Prostate gland (tissue), 2 donors: ENCODE measurements at regions not wholly inside any gene's neighbourhood (a gene's known extent, or its start where the extent isn't known, plus 50 kb on each side); places are given as distances from the start of the nearest gene placed in this dataset.

Experiments
- DNase-seq: peaks from one replicate; pipeline ENCODE4 v3.0.0-alpha.2; 2019; ENCODE audit warnings: low spot score
- H3K27ac ChIP-seq, 2 donors: fragments of 200-600 bp; sonication (generic); 2 replicates each; pipeline ENCODE4 v1.5.1; 2017 to 2019
- H3K27me3 ChIP-seq: fragments of 200-600 bp; sonication (generic); replicated peaks from 2 replicates; pipeline ENCODE4 v1.5.1; 2019; ENCODE audit not compliant: insufficient read depth
- H3K36me3 ChIP-seq, 2 donors: fragments of 200-600 bp; sonication (generic); 1 replicate in 1 of 2; 2 replicates in 1 of 2; pipeline versions ENCODE4 v1.5.1 to v1.8.1; 2017 to 2019
- H3K4me1 ChIP-seq: fragments of 200-600 bp; sonication (generic); replicated peaks from 2 replicates; pipeline ENCODE4 v1.5.1; 2019
- H3K4me3 ChIP-seq, 2 donors: fragments of 200-600 bp; sonication (generic); 2 replicates each; pipeline ENCODE4 v1.5.1; 2017 to 2019
- H3K9me3 ChIP-seq: fragments of 200-600 bp; sonication (generic); 2 replicates; pipeline ENCODE4 v1.5.1; 2017
- CTCF ChIP-seq, 4 experiments: fragments of 200-600 bp in 2 of 4; fragments of 450-650 bp in 2 of 4; sonication (generic) in 2 of 4; IDR thresholded peaks; 1 replicate in 3 of 4; 2 replicates in 1 of 4; pipeline ENCODE4 v1.5.1; 2016 to 2019; ENCODE audit warnings: antibody characterized with exemption in 4 of 4, mild to moderate bottlenecking in 2 of 4, moderate library complexity in 2 of 4
- POLR2A ChIP-seq: fragments of 450-650 bp; IDR thresholded peaks from one replicate; pipeline ENCODE4 v1.6.1; 2016; ENCODE audit warnings: antibody characterized with exemption, mild to moderate bottlenecking
- POLR2AphosphoS5 ChIP-seq: sonication (generic); formaldehyde crosslinking; IDR thresholded peaks from one replicate; pipeline ENCODE4 v1.6.1; 2017; ENCODE audit warnings: antibody characterized with exemption
- WGBS: methylation state at CpG from one replicate; pipeline ENCODE4 v1.1.5; 2018; 5-methylcytosine and 5-hydroxymethylcytosine counted together
- intact Hi-C: fragments of 100-400 bp; cut with DNase I; formaldehyde crosslinking; loops from one replicate; pipeline ENCODE4 v1.14.2; 2022

GRCh38 chr3:66655044-66655443 is 154.2 kb upstream of the LRIG1 start:
- H3K27ac ChIP-seq, result no peak overlapping the region
- WGBS, result 83% methylated on average over 3 of the region's 3 CpGs
- intact Hi-C loops, result no loop called here

GRCh38 chr3:66655671-66656070 is 154.8 kb upstream of the LRIG1 start:
- no peaks in the 10 kb centered on the region for H3K36me3 ChIP-seq
- no peak for DNase-seq
- H3K4me1 ChIP-seq, result no peaks in the 10 kb centered on the region
- TF ChIP-seq POLR2A (no peak), CTCF (IDR thresholded peaks at IDR 0.05) (no peak), POLR2AphosphoS5 (no peak)
- H3K4me3 ChIP-seq, result no peak overlapping the region
- intact Hi-C loops, result no loop called here
- no peak overlapping the region for H3K27ac ChIP-seq
- no peaks in the 10 kb centered on the region for H3K9me3 ChIP-seq
- 70% methylated on average over 8 of the region's 8 CpGs for WGBS
- no peaks in the 10 kb centered on the region for H3K27me3 ChIP-seq

More at GRCh38 chr3:66655044-66655443, 154.2 kb upstream of the LRIG1 start:
- DNase-seq, result no peak
- Histone ChIP-seq H3K9me3 (no peaks in the 10 kb centered on the region), H3K4me3 (no peak overlapping the region), H3K4me1 (no peaks in the 10 kb centered on the region), H3K27me3 (no peaks in the 10 kb centered on the region), H3K36me3 (no peaks in the 10 kb centered on the region)
- TF ChIP-seq POLR2A, result no peak
- TF ChIP-seq CTCF (IDR thresholded peaks at IDR 0.05), result no peak
- TF ChIP-seq POLR2AphosphoS5, result no peak

- no peaks in the 10 kb centered on the region for H3K36me3 ChIP-seq
- no peak overlapping the region for H3K27ac ChIP-seq
- H3K4me3 ChIP-seq, result no peak overlapping the region
- no peak for TF ChIP-seq POLR2A
- no peak for TF ChIP-seq CTCF (IDR thresholded peaks at IDR 0.05)
- no peak for TF ChIP-seq POLR2AphosphoS5
- no peaks in the 10 kb centered on the region for H3K27me3 ChIP-seq
- no peaks in the 10 kb centered on the region for H3K4me1 ChIP-seq
- no peak for DNase-seq
- no peaks in the 10 kb centered on the region for H3K9me3 ChIP-seq
- 35% methylated on average over 8 of the region's 8 CpGs for WGBS
- intact Hi-C loops, result no loop called here
These were observed 155.8 kb upstream of the LRIG1 start for GRCh38 chr3:66656609-66657008.

GRCh38 chr3:66659056-66659455 is 158.2 kb upstream of the LRIG1 start:
- H3K9me3 ChIP-seq, result no peaks in the 10 kb centered on the region
- no peak overlapping the region for H3K27ac ChIP-seq
- H3K36me3 ChIP-seq, result no peaks in the 10 kb centered on the region
- intact Hi-C loops, result no loop called here
- TF ChIP-seq POLR2A (no peak), CTCF (IDR thresholded peaks at IDR 0.05) (no peak), POLR2AphosphoS5 (no peak)
- no peak for DNase-seq
- WGBS, result 97% methylated on average over 1 of the region's 1 CpG
- H3K4me1 ChIP-seq, result no peaks in the 10 kb centered on the region
- H3K27me3 ChIP-seq, result no peaks in the 10 kb centered on the region
- no peak overlapping the region for H3K4me3 ChIP-seq

- DNase-seq, result no peak
- H3K4me3 ChIP-seq, result no peak overlapping the region
- H3K36me3 ChIP-seq, result no peaks in the 10 kb centered on the region
- no peaks in the 10 kb centered on the region for H3K27me3 ChIP-seq
- TF ChIP-seq POLR2A (no peak), CTCF (IDR thresholded peaks at IDR 0.05) (no peak), POLR2AphosphoS5 (no peak)
- H3K4me1 ChIP-seq, result no peaks in the 10 kb centered on the region
- intact Hi-C loops, result no loop called here
- H3K27ac ChIP-seq, result no peak overlapping the region
- no peaks in the 10 kb centered on the region for H3K9me3 ChIP-seq
- WGBS, result 94% methylated on average over 4 of the region's 4 CpGs
These were observed 160.8 kb upstream of the LRIG1 start for GRCh38 chr3:66661628-66662027.
